ENCODE measurements at regions not wholly inside any gene's neighbourhood (a gene's known extent, or its start where the extent isn't known, plus 50 kb on each side); places are given as distances from the start of the nearest gene placed in this dataset.
A peak's percentile ranks its signal among the peaks of the same experiment; 100 is the strongest.

DNA sequence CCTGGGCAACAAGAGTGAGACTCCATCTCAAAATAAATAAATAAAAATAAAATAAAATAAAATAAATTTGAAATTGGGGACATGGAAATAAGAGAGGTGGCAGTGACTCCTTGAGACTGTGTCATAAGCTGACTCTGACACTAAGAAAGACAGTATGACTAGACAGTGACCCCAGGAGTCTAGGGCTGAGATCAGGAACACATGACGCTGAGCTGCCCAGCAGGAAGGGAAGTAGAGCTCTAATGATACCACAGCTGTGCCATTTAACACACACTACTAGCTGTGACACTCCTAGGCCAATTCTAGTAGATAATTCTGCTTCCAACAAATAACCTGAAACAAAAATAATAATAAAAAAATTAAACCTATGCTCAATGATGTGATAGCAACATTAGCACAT is 293.0 kb downstream of the SEC61B start:
- H3K4me3 ChIP-seq (ENCODE audit: low read depth, low read length, poor library complexity, severe bottlenecking) = no peak overlapping the region
- no peaks in the 10 kb centered on the region for H3K9me3 ChIP-seq (ENCODE audit: low read length)
- no peaks in the 10 kb centered on the region for H3K9me2 ChIP-seq (ENCODE audit: insufficient read depth, low read length)
- no peak overlapping the region for H2AFZ ChIP-seq (ENCODE audit: low read length)
- peaks cover 27% of the 10 kb centered on the region for H3K4me1 ChIP-seq (ENCODE audit: insufficient read depth, low read length, poor library complexity, severe bottlenecking)
- no peak for DNase-seq (ENCODE audit: low spot score)
- intact Hi-C loops (cut with micrococcal nuclease; ENCODE audit: unreplicated experiment) = loop anchor here (10.0 kb wide), 1 partner anchor 330 kb away; no protein-coding TSS in a partner anchor
- H3K27ac ChIP-seq (ENCODE audit: low read depth, low read length, poor library complexity, severe bottlenecking) = no peak overlapping the region
- POLR2A ChIA-PET = interaction anchor here (0.8 kb wide), 1 partner anchor 10 kb away, joined by 3 read pairs; no protein-coding TSS in a partner anchor
- TF ChIP-seq, protein P1, sequence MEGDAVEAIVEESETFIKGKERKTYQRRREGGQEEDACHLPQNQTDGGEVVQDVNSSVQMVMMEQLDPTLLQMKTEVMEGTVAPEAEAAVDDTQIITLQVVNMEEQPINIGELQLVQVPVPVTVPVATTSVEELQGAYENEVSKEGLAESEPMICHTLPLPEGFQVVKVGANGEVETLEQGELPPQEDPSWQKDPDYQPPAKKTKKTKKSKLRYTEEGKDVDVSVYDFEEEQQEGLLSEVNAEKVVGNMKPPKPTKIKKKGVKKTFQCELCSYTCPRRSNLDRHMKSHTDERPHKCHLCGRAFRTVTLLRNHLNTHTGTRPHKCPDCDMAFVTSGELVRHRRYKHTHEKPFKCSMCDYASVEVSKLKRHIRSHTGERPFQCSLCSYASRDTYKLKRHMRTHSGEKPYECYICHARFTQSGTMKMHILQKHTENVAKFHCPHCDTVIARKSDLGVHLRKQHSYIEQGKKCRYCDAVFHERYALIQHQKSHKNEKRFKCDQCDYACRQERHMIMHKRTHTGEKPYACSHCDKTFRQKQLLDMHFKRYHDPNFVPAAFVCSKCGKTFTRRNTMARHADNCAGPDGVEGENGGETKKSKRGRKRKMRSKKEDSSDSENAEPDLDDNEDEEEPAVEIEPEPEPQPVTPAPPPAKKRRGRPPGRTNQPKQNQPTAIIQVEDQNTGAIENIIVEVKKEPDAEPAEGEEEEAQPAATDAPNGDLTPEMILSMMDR (conservative IDR thresholded peaks at IDR 0.05; ENCODE audit: low read length) = no peak
- TF ChIP-seq EZH2phosphoT487 (IDR thresholded peaks at IDR 0.05; ENCODE audit: borderline replicate concordance, low read depth, low read length) = no peak
- H3K36me3 ChIP-seq (ENCODE audit: insufficient read depth, low read length) = no peaks in the 10 kb centered on the region
- CTCF ChIA-PET (ENCODE audit: unreplicated experiment) = no interaction called here
- H4K20me1 ChIP-seq (ENCODE audit: insufficient read depth, low read length) = no peaks in the 10 kb centered on the region
- no peak overlapping the region for H3K4me2 ChIP-seq (ENCODE audit: low read length)
- BruUV-seq (replicated peaks) = no TSS peak
- no peaks in the 10 kb centered on the region for H3K79me2 ChIP-seq (ENCODE audit: insufficient read depth, low read depth, low read length)

DNA sequence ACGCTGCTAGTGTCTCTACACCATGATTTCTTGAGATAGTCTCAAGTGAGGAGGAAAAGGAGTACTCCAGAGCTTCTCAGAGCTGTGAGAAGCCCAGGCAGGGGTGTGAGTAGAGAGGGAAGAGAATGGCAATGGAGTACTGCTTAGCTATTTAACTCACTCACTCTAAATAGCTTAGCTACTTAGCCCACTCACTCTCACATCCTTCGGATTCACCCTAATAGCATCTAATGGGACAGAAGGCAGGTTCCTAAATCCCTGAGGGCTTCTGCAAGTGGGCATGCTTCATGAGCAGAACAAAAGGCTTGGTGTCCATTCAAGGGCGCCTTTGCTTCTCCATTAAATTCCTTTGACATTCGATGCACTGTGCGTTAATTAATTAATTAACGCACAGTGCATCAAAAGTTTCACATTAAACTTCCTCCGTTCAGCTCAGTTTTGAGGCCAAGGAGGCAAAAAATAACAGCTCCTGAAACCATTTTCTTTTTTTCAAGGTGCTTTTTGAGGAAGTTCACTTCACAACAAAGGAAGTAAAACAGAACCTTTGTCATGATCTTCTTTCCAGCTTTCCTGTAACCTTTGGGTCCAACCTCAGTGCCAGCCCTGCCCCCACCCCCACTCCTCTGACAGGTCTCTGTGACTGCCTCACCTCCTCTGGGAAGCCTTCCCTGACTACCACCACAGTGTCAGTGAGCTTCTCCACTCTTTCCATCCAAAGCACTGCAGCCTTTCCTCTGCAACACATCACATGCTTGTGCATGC is 294.0 kb downstream of the SEC61B start:
- Histone ChIP-seq H3K27ac (ENCODE audit: low read depth, low read length, poor library complexity, severe bottlenecking) (no peak overlapping the region), H3K4me1 (ENCODE audit: insufficient read depth, low read length, poor library complexity, severe bottlenecking) (peaks cover 26% of the 10 kb centered on the region), H2AFZ (ENCODE audit: low read length) (peak overlapping the region; percentile 38; the same call in 1 of the 2 replicates), H3K9me2 (ENCODE audit: insufficient read depth, low read length) (no peaks in the 10 kb centered on the region), H4K20me1 (ENCODE audit: insufficient read depth, low read length) (no peaks in the 10 kb centered on the region), H3K79me2 (ENCODE audit: insufficient read depth, low read depth, low read length) (no peaks in the 10 kb centered on the region), H3K4me3 (ENCODE audit: low read depth, low read length, poor library complexity, severe bottlenecking) (peak overlapping the region; percentile 7), H3K9me3 (ENCODE audit: low read length) (no peaks in the 10 kb centered on the region), H3K4me2 (ENCODE audit: low read length) (peak overlapping the region; percentile 52), H3K36me3 (ENCODE audit: insufficient read depth, low read length) (no peaks in the 10 kb centered on the region)
- intact Hi-C loops (cut with micrococcal nuclease; ENCODE audit: unreplicated experiment) = loop anchor here (10.0 kb wide), 1 partner anchor 331 kb away; no protein-coding TSS in a partner anchor
- TF ChIP-seq, protein P1 (conservative IDR thresholded peaks at IDR 0.05; ENCODE audit: low read length) = no peak
- TF ChIP-seq EZH2phosphoT487 (IDR thresholded peaks at IDR 0.05; ENCODE audit: borderline replicate concordance, low read depth, low read length) = no peak
- CTCF ChIA-PET (ENCODE audit: unreplicated experiment) = no interaction called here
- BruUV-seq (replicated peaks) = no TSS peak
- peak; percentile 53 for DNase-seq (ENCODE audit: low spot score)
- POLR2A ChIA-PET = interaction anchor here (0.6 to 0.8 kb wide), 3 partner anchors 11 to 270 kb away, joined by 3 to 4 read pairs (median 3); no protein-coding TSS in a partner anchor

DNA sequence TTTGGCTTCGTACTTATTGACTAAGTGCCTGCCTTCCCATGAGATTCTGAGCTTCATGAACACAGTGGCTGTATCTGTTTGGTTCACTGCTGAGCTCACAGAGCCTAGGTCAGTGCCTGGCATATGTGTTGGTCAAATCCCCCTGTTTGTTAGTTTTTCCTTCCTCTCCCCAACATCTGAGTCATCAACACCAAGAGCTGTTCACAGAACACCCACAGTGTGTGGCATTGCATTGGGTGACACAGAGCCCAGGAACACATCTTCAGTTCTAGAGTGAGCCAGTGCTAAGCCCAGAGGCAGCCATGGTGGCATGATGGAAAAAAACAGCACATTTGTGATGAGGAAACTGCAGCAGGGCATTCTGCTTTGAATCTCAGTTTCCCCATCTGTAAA is 294.6 kb downstream of the SEC61B start:
- Histone ChIP-seq H2AFZ (ENCODE audit: low read length) (no peak overlapping the region), H3K27ac (ENCODE audit: low read depth, low read length, poor library complexity, severe bottlenecking) (no peak overlapping the region), H3K36me3 (ENCODE audit: insufficient read depth, low read length) (no peaks in the 10 kb centered on the region), H3K9me2 (ENCODE audit: insufficient read depth, low read length) (no peaks in the 10 kb centered on the region), H3K4me2 (ENCODE audit: low read length) (peak overlapping the region; percentile 52), H3K9me3 (ENCODE audit: low read length) (no peaks in the 10 kb centered on the region), H3K4me3 (ENCODE audit: low read depth, low read length, poor library complexity, severe bottlenecking) (peak overlapping the region; percentile 7), H3K79me2 (ENCODE audit: insufficient read depth, low read depth, low read length) (no peaks in the 10 kb centered on the region), H4K20me1 (ENCODE audit: insufficient read depth, low read length) (no peaks in the 10 kb centered on the region), H3K4me1 (ENCODE audit: insufficient read depth, low read length, poor library complexity, severe bottlenecking) (peaks cover 26% of the 10 kb centered on the region)
- TF ChIP-seq, protein P1 (conservative IDR thresholded peaks at IDR 0.05; ENCODE audit: low read length) = no peak
- TF ChIP-seq EZH2phosphoT487 (IDR thresholded peaks at IDR 0.05; ENCODE audit: borderline replicate concordance, low read depth, low read length) = no peak
- CTCF ChIA-PET (ENCODE audit: unreplicated experiment) = no interaction called here
- DNase-seq (ENCODE audit: low spot score) = no peak
- no TSS peak for BruUV-seq (replicated peaks)
- POLR2A ChIA-PET = no interaction called here
- intact Hi-C loops (cut with micrococcal nuclease; ENCODE audit: unreplicated experiment) = loop anchor here (10.0 kb wide), 1 partner anchor 332 kb away; no protein-coding TSS in a partner anchor
